ENCODE measurements at regions not wholly inside any gene's neighbourhood (a gene's known extent, or its start where the extent isn't known, plus 50 kb on each side); places are given as distances from the start of the nearest gene placed in this dataset.

DNA sequence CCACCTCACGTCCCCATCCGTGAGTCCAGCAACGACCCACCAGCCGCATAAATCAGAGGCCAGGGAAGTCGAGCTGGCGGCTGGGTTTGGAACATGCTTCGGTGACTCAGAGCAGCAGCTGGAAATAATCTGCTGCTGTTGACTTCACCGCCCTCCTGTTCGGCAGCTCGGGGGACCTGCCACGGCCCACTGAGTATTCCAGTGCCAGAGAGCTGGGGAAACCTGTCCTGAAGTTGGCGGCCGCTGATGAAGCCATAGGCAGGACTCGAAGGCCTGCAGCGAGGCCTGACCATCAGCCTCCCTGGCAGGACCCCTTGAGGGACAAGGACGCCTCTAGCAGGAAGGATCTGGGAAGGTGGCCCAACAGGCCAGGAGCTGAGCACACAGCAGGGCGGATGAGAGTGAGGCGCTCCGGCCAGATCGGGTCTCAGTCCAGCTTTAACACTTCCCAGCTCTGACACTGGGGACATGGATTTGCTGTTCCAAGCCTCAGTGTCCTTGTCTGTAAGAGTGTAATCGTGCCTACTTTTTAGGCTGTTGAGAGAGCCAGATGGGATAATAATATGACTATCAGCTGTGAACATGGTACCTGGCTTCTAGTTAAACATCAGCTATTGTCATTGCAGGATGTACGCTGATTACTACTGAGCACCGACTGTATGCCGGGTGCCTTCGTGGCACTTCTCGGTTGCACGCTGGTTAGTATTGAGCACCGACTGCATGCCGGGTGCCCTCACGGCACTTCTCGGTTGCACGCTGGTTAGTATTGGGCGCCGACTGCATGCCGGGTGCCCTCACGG, 50.4 kb upstream of the CIBAR2 start:
- peak; percentile 61 for DNase-seq (ENCODE audit: low read depth)
- H3K4me3 ChIP-seq (ENCODE audit: low read depth, low read length), result no peak overlapping the region

DNA sequence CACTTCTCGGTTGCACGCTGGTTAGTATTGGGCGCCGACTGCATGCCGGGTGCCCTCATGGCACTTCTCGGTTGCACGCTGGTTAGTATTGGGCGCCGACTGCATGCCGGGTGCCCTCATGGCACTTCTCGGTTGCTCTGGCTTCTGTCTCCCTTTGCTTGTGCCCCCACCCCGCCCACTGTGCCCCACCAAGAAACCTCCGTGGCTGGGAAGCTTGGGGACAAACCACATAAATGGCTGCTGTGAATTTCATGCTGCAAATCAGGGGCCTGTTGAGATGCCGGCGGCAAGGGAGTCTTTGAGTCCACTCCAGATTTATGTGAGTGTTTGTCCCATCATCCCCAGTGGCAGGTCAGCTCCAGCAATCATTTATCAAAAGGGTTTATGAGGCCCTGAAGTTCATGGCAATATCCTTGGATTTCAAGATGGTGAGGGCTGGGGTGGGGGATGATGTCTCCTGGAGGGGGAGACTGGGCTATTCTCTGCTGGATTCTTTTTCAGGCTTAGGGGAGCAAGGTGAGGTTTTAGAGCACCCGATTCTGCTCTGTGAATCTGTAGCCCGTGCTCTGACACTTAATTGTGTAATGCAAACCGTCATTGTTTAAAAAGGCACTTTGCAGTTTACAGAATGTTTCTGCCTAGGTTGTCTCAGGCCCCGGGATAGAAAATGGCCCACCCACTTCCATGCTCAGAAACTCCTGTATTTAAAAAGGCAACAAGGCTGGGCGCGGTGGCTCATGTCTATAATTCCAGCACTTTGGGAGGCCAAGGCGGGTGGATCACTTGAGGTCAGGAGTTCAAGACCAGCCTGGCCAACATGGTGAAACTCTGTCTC, 51.2 kb upstream of the CIBAR2 start:
- no peak for DNase-seq (ENCODE audit: low read depth)
- H3K4me3 ChIP-seq (ENCODE audit: low read depth, low read length), result no peak overlapping the region

DNA sequence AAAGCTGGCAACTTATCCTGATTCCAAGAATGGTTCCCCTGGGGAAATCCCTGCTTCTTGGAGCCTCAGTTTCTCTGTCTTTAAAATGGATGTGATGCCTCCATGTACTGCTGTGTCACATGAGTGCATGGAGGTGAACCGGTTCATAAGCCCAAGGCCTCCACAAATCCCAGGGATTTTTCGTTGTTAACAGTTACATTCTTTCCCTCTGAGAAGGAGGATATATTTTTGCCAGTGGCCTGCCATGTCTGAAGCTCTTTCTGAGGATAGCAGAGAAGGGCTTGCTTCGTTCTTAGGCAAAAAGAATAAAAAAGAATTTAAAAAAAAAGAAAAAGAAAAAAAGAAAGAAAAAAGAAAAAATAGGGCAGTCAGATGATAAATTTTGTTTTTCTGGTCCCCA, 52.2 kb upstream of the CIBAR2 start:
- no peak overlapping the region for H3K4me3 ChIP-seq (ENCODE audit: low read depth, low read length)
- DNase-seq (ENCODE audit: low read depth), result no peak

DNA sequence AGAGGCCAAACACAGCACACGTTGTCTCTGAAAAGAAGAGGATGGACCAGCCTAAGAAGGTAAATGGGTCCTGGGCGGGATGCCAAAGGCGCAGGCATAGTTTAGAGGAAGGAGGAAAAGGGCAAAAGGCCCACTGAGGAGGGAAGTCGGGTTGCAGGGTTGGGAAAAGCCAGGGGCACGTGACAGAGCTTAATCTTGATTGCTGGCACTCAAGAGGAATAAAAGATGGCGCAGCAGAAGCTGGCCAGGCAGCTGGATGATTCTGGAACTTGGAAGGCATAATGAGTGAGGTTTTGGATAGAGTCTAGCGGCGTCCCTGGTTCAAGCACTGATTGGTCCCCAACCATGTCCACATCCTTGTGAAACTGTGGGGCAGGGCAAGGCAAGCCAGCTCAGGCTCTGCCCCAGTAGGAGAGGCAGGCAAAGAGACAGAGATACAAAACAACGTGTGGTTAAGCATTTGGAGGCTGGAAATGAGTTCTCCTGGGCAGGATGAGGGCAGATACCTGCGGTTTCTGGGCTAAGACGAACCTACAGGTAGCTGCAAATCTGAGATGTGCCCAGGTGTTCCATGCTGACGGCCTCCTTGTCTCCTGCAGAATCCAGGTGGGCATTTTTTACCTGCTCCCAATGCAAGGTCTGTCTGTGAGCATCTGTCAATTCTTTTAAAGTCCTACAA, 52.7 kb upstream of the CIBAR2 start:
- DNase-seq (ENCODE audit: low read depth), result no peak
- no peak overlapping the region for H3K4me3 ChIP-seq (ENCODE audit: low read depth, low read length)

DNA sequence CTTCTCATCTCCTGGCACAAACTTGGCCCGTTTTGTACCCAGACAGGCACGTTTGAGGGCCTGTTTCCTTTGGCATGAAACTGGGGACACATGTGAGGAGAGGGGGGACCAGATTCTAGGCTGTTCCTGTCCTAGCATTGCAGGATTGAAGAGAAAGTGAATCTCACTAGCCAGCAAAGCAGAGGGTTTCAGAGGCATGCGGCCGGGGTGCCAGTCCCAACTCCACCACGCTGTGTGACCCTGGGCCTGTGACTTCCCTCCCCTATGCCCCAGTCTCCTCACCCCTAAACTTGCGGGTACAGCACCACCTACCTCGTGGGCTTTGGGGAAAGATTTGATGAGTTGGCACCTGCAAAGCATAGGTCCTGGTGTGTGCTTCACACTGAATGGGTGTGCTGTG, 53.5 kb upstream of the CIBAR2 start:
- no peak for DNase-seq (ENCODE audit: low read depth)
- no peak overlapping the region for H3K4me3 ChIP-seq (ENCODE audit: low read depth, low read length)

DNA sequence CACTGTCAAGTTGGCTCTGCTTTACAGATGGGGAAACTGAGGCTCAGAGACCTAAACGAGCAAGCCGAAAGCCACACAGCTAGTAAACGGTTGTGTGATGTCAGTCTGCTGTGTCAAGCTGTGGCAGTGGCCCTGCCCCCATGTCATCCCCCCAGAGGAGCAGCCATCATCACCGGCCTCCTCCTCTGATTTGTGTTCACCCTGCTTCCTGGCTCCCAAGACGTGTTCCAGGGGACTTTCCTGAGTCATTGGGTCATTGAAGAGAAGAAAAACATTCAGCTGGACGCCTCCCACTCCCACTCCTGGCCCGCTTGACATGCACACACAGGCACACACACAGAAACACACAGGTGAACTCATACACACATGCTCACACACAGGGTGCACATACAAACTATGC, 54.0 kb upstream of the CIBAR2 start:
- DNase-seq (ENCODE audit: low read depth), result no peak
- no peak overlapping the region for H3K4me3 ChIP-seq (ENCODE audit: low read depth, low read length)

DNA sequence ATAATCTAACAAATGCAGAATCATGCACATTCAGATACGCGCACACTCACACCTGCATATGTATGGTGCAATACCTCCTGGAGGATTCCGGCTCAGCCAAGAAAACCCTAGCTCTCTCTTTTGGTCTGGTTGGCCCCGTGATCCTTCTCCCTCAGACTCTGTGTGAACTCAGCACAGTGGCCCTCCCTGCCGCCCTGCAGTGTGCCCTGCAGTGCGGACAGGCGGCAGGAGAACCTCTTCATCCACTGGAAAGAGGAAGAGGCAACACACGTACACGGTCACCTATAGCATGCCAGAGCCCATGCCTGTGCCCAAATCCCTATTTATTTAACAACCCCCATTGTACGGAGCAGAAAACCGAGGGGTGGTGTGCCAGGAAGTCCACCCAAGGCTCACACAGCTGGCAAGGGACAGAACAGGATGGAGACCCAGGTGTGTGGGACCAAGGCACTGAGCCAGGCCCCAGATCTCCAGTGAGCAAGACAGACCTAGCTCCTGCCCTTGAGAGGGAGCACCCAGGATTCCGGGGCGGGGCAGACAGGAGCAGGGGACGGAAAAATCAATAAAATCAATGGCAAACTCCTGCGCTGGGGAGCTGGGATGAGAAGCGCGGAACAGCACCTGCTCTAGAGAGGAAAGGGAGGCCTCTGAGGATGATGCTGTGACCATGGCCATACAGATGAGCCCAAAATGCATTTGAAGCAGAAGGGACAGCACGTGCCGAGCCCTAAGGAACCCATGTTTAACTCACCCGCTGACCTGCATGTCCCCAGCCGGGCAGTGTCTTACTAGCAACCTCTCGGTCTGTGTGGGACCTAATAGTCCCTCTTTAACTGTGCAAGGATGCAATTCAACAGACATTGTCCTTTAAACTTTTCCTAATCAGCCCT, 54.7 kb upstream of the CIBAR2 start:
- DNase-seq (ENCODE audit: low read depth), result no peak

DNA sequence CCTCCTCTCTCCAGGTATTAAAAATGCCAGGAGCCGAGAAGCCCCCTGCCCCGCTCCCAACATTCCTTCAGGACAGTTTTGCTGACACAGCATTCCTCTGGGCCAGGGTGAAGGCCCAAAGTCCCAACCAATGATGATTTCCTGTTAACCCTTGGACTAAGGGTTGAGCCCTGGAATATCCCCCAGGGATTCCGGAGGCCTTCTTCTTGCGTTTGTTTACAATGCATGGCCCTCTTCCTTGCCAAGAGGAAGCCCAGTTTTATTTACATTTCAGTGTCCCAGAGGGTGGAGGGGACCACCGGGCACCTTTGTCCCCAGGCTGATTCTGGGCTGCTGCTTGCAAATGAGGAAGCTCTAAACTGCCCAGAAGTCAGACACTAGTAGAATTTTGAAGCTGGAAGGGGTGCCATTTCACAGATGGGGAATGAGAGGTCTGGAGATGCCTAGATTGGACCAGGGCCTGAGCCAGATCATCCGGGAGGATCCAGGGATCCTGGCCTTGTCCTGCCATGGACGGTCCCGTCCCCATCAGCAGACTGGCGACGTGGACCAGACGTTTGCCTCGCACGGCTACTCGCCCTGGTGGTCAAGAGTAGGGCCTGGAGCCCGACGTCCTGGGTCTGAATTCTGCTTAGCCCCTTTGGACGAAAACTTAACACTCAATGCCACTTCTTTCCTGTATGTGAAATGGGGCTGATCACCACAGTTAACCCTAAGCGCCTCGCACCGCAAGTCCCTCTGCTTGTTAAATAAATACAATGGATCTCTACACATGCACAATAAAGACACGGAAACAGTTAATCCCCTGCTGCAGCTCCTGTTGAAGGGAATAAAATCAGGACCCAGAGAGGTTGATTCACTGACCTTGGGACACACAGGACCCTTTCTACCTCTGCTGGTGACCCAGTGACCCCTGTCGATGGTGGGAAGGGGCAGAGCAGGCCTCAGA, 55.6 kb upstream of the CIBAR2 start:
- DNase-seq (ENCODE audit: low read depth), result no peak
- H3K4me3 ChIP-seq (ENCODE audit: low read depth, low read length), result no peak overlapping the region

More for the DNA sequence above, 54.7 kb upstream of the CIBAR2 start:
- H3K4me3 ChIP-seq (ENCODE audit: low read depth, low read length), result no peak overlapping the region

DNA sequence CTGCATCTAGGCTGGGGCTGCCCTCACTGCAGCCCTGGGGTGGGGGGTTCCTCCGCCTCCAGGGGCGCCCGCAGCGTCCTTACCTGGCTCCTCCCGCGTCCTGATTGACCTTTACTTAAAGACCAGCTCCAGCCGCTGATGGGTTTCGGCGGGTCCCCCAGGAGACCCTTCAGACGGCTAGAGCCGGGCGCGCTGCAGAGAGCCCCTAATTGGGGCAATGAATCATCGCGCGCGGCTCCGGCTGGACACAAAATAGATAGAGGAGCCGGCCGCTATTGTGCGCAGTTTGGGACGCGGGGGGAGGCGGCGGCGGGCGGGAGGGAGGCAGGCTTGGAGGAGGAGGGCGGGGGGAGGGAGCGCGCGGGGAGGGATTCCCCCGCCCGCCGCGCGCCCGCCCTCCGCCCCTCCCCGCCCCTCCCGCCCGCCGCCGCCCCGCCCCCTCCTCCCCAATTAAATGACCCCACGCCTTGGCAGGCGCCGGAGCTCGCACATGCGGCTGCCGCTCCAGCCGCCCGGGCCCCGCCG, 56.5 kb upstream of the CIBAR2 start:
- peak overlapping the region; percentile 22 for H3K4me3 ChIP-seq (ENCODE audit: low read depth, low read length)
- no peak for DNase-seq (ENCODE audit: low read depth)

DNA sequence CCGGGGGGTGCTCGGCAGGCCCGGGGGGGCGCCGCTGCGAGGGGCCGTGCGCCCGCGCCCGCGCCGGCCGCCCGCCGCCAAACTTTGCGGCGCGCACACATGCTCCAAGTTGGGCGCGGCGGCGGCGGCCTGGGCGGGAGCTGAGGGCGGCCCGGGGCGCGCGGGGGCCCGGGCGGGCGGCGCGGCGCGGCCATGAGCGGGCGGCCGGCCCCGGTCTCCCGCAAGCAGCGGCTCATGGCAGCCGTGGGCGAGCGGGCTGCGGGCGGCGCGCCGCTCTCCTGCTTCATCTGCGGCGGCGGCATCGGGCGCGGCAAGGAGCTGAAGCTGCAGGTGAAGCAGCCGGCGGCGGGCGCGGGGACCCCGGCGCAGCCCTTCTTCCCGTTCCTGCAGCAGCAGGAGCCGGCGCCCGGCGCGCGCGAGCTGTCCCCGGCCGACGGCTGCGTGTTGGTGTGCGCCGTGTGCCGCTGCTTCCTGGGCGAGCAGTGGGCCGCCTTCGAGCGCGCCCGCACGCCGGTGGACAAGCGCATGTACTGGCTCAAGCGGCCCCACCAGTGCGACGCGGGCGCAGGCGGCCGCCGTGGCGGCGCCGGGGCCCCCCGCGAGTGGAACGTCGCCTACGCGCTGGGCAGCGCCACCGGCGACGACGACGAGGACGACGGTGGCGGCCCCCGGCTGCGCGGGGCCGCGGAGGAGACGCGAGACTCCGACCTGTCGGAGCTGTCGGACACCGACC, 57.2 kb upstream of the CIBAR2 start:
- no peak for DNase-seq (ENCODE audit: low read depth)
- peak overlapping the region; percentile 59 for H3K4me3 ChIP-seq (ENCODE audit: low read depth, low read length)

DNA sequence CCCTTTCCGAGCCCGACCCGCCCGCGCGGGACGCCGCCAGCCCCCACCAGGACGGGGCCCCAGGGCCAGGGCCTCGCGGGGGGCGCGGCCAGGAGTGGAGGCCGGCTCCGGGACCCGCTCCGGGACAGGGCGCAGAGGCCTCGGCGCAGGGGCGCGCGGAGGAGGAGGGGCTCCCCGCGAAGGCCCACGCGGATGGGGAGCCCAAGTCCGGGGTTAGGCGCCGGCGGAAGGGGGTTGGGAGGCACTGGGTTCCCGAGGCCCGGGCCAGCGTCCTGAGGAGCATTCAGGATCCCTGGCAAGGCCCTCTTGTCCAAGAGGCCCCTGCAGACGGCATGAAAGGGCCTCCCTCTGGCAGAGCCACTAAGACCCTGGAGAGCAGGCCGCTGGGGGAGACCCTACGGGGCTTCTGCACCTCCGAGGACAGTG, 57.8 kb upstream of the CIBAR2 start:
- DNase-seq (ENCODE audit: low read depth), result no peak
- peak overlapping the region; percentile 59 for H3K4me3 ChIP-seq (ENCODE audit: low read depth, low read length)

DNA sequence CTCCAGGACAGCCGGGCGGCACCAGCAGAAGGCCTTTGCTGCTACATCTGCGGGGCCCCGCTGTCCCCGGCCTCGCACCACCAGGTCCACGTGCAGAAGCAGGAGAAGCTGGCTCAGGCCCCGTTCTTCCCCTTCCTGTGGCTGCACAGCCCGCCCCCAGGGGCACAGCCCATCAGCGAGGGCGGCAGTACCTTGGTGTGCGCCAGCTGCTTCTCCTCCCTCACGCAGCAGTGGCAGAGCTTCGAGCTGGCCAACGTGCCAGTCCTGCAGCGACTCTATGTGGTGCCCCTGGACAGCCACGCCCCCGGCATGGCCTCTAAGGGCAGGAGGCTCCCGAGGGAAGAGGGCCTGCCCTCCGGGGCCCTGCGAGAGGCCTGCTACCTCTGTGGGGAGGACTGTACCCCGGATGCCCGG, 58.3 kb upstream of the CIBAR2 start:
- H3K4me3 ChIP-seq (ENCODE audit: low read depth, low read length), result peak overlapping the region; percentile 59
- no peak for DNase-seq (ENCODE audit: low read depth)

DNA sequence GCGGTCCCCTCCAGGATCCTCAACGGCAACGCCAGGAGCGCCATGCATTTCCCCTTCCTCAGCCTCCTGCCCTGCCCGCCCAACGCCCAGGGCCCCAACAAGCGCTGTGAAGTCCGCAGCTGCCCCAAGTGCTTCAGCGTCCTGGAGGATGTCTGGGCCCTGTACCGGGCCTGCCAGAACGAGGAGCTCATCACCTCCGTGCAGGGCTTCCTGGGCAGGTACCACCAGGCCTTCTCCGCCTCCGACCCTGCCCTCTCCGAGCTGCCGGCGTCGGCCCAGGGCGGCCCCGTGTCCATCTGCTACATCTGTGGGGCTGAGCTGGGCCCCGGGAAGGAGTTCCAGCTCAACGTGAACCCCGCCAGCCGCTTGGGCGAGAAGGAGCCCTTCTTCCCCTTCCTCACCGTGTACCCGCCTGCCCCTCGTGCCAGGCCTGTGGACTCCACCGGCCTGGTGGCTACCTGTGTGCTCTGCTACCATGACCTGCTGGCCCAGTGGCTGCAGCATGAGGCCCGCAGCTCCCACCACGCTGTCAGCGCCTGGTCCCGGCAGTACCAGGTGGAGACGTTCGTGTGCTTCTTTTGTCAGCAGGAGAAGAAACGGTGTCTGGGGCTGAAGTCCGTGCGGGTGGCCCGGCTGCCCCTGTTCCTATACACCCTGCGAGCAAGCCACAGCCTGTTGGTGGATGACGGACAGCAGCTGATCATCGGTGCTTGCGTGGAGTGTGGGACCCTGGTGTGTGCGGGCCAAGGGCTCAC, 58.9 kb upstream of the CIBAR2 start:
- peak overlapping the region; percentile 59 for H3K4me3 ChIP-seq (ENCODE audit: low read depth, low read length)
- no peak for DNase-seq (ENCODE audit: low read depth)

DNA sequence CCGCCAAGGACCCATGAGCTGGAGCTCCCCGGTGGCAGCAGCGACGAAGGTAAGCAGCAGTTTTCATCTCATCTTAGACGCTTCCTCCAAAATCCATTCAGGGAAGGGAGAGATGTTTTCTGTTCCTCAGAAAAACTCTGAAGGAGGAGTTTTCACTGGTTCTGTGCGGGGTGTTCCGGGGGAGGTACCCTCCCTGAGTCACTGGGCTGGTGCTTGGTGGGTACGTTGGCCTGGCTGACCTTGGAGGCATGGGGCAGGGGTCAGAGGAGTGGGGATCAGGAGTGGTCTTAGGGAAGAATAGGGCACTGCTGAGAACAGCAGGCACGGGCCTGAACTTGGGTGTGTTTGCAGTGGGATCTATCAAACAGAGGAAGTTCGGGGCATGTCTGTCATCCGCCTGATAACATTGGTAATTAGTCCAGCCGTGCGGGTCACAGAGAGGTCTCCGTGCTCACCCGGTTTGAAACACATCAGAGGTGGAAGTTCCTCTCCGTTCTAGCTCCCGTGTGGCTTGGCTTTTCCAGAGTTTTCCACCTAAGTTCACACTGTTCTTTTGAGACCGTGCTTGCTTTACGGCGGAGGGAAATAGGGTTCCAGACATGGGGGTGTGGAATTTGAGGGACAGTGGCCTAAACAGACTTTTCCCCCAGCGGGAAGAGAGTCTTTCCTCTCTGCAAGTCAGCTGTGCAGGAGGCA, 59.6 kb upstream of the CIBAR2 start:
- peak overlapping the region; percentile 59 for H3K4me3 ChIP-seq (ENCODE audit: low read depth, low read length)

DNA sequence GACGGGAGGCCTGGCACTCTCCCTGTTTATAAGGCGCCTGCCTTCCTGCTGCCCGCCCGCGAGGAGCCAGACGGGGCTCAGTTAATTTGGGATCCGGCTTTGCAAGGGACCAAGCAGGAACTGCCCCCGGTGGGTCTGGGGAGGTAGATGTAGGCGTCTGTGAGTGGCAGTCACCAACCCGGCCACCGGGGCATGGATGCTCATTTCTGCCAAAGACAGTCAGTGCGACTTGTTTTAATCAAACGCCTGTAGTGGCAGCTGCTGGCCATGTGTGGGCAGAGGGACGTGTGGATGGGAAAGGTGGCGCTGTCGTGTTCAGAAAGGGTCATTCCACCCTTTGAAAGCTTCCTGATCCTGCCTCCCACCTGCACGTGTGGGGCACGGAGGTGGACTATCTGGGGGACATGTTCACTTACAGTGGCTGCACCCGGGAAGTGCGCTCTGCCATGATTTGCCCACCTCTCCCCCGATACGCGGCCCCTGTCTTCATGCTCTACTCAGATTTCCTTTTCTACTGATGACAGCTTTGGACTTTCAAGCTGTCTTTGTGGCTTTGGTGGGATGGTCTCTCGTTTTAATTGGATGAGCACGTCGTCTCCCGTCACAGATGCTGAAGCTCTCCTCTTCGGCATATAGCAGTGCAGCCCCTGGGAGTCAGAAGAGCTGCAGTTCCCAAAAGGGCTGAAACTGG, 60.3 kb upstream of the CIBAR2 start:
- DNase-seq (ENCODE audit: low read depth), result no peak
- H3K4me3 ChIP-seq (ENCODE audit: low read depth, low read length), result peak overlapping the region; percentile 59

More for the DNA sequence above, 59.6 kb upstream of the CIBAR2 start:
- DNase-seq (ENCODE audit: low read depth), result no peak

Data from skeletal muscle cell (primary cell).